Transverse colon (tissue), 4 donors: ENCODE measurements at regions not wholly inside any gene's neighbourhood (a gene's known extent, or its start where the extent isn't known, plus 50 kb on each side); places are given as distances from the start of the nearest gene placed in this dataset.

Experiments used
- CTCF ChIP-seq, 5 experiments: fragments of 200-600 bp in 3 of 5; fragments of 450-650 bp in 2 of 5; sonication (generic) in 3 of 5; IDR thresholded peaks; 1 replicate in 2 of 5; 2 replicates in 3 of 5; pipeline ENCODE4 v1.5.1; 2016 to 2017; ENCODE audit warnings: antibody characterized with exemption in 5 of 5, inconsistent platforms in 3 of 5, mild to moderate bottlenecking in 2 of 5, moderate library complexity in 1 of 5
- POLR2A ChIP-seq: fragments of 450-650 bp; IDR thresholded peaks from one replicate; pipeline ENCODE4 v1.6.1; 2016; ENCODE audit warnings: antibody characterized with exemption, mild to moderate bottlenecking, moderate library complexity
- POLR2AphosphoS5 ChIP-seq, 3 donors: sonication (generic); formaldehyde crosslinking; IDR thresholded peaks; one replicate each; pipeline ENCODE4 v1.6.1; 2016; ENCODE audit warnings: antibody characterized with exemption in 3 of 3

GRCh38 chr4:108276690-108277089 lies 108.0 kb upstream of the LEF1 start:
- no peak for TF ChIP-seq CTCF (IDR thresholded peaks at IDR 0.05)
- TF ChIP-seq POLR2A = no peak
- no peak for TF ChIP-seq POLR2AphosphoS5 (IDR thresholded peaks at IDR 0.05)
